ENCODE measurements at regions not wholly inside any gene's neighbourhood (a gene's known extent, or its start where the extent isn't known, plus 50 kb on each side); places are given as distances from the start of the nearest gene placed in this dataset.

DNA sequence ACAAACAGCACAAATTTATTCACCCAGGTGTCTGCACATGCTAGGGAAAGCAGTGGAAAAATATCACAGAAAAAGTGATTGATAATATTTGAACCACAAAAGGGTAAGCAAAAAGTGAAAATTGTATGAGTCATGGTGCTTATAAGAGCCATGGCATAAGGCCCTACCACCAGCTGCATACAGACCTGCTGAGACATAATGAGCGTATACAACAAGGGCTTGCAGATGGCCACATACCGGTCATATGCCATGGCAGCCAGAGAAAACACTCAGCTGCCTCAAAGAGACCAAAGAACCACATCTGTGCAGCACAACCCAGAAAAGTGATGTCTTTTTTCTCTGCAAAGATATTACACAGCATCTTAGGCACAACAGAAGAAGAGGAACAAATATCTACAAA, 71.4 kb upstream of the OR9G4 start:
- TF ChIP-seq PPARA (CRISPR knock-in tag; IDR thresholded peaks at IDR 0.05; ENCODE audit: borderline replicate concordance) (no peak), ESRRG (CRISPR knock-in tag; IDR thresholded peaks at IDR 0.05) (no peak), CSDC2 (CRISPR knock-in tag; IDR thresholded peaks at IDR 0.05) (no peak), ZNF70 (CRISPR knock-in tag; IDR thresholded peaks at IDR 0.05) (no peak), CSRNP3 (CRISPR knock-in tag; IDR thresholded peaks at IDR 0.05) (no peak), ISL1 (CRISPR knock-in tag; IDR thresholded peaks at IDR 0.05) (no peak)
- ATAC-seq = no peak

- ATAC-seq = no peak
- no peak for TF ChIP-seq PPARA (CRISPR knock-in tag; IDR thresholded peaks at IDR 0.05; ENCODE audit: borderline replicate concordance)
- no peak for TF ChIP-seq GLIS3 (CRISPR knock-in tag; IDR thresholded peaks at IDR 0.05)
- TF ChIP-seq ZNF8 (CRISPR knock-in tag; IDR thresholded peaks at IDR 0.05) = no peak
- TF ChIP-seq ZNF565 (CRISPR knock-in tag; conservative IDR thresholded peaks at IDR 0.05; ENCODE audit: low read depth) = no peak
- no peak for TF ChIP-seq ARNTL (CRISPR knock-in tag; IDR thresholded peaks at IDR 0.05; ENCODE audit: borderline replicate concordance, low read depth)
- no peak for TF ChIP-seq TCF4 (CRISPR knock-in tag; IDR thresholded peaks at IDR 0.05; ENCODE audit: borderline replicate concordance)
Measured at GRCh38 chr11:56817661-56818060, 69.2 kb upstream of the OR9G4 start.

GRCh38 chr11:56816259-56816658, 67.8 kb upstream of the OR9G4 start:
- ATAC-seq = no peak

More at GRCh38 chr11:56816259-56816658, 67.8 kb upstream of the OR9G4 start:
- TF ChIP-seq ISL1 (CRISPR knock-in tag; IDR thresholded peaks at IDR 0.05) (no peak), ZNF565 (CRISPR knock-in tag; conservative IDR thresholded peaks at IDR 0.05; ENCODE audit: low read depth) (no peak), SNAI2 (CRISPR knock-in tag; IDR thresholded peaks at IDR 0.05) (no peak), TOX (CRISPR knock-in tag; IDR thresholded peaks at IDR 0.05; ENCODE audit: borderline replicate concordance) (no peak), ZNF8 (CRISPR knock-in tag; IDR thresholded peaks at IDR 0.05) (no peak), CSRNP3 (CRISPR knock-in tag; IDR thresholded peaks at IDR 0.05) (no peak), BACH2 (CRISPR knock-in tag; IDR thresholded peaks at IDR 0.05; ENCODE audit: borderline replicate concordance) (no peak), TCF4 (CRISPR knock-in tag; IDR thresholded peaks at IDR 0.05; ENCODE audit: borderline replicate concordance) (no peak), CSDC2 (CRISPR knock-in tag; IDR thresholded peaks at IDR 0.05) (no peak), POU6F1 (CRISPR knock-in tag; IDR thresholded peaks at IDR 0.05; ENCODE audit: borderline replicate concordance, low read depth) (no peak), OSR1 (CRISPR knock-in tag; IDR thresholded peaks at IDR 0.05) (no peak), ZNF70 (CRISPR knock-in tag; IDR thresholded peaks at IDR 0.05) (no peak), PPARA (CRISPR knock-in tag; IDR thresholded peaks at IDR 0.05; ENCODE audit: borderline replicate concordance) (no peak), ESRRG (CRISPR knock-in tag; IDR thresholded peaks at IDR 0.05) (no peak), GLIS3 (CRISPR knock-in tag; IDR thresholded peaks at IDR 0.05) (no peak)
- TF ChIP-seq, protein P1, sequence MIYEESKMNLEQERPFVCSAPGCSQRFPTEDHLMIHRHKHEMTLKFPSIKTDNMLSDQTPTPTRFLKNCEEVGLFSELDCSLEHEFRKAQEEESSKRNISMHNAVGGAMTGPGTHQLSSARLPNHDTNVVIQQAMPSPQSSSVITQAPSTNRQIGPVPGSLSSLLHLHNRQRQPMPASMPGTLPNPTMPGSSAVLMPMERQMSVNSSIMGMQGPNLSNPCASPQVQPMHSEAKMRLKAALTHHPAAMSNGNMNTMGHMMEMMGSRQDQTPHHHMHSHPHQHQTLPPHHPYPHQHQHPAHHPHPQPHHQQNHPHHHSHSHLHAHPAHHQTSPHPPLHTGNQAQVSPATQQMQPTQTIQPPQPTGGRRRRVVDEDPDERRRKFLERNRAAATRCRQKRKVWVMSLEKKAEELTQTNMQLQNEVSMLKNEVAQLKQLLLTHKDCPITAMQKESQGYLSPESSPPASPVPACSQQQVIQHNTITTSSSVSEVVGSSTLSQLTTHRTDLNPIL (CRISPR knock-in tag; IDR thresholded peaks at IDR 0.05; ENCODE audit: low read depth) = no peak
- TF ChIP-seq, protein P2, sequence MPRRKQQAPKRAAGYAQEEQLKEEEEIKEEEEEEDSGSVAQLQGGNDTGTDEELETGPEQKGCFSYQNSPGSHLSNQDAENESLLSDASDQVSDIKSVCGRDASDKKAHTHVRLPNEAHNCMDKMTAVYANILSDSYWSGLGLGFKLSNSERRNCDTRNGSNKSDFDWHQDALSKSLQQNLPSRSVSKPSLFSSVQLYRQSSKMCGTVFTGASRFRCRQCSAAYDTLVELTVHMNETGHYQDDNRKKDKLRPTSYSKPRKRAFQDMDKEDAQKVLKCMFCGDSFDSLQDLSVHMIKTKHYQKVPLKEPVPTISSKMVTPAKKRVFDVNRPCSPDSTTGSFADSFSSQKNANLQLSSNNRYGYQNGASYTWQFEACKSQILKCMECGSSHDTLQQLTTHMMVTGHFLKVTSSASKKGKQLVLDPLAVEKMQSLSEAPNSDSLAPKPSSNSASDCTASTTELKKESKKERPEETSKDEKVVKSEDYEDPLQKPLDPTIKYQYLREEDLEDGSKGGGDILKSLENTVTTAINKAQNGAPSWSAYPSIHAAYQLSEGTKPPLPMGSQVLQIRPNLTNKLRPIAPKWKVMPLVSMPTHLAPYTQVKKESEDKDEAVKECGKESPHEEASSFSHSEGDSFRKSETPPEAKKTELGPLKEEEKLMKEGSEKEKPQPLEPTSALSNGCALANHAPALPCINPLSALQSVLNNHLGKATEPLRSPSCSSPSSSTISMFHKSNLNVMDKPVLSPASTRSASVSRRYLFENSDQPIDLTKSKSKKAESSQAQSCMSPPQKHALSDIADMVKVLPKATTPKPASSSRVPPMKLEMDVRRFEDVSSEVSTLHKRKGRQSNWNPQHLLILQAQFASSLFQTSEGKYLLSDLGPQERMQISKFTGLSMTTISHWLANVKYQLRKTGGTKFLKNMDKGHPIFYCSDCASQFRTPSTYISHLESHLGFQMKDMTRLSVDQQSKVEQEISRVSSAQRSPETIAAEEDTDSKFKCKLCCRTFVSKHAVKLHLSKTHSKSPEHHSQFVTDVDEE (CRISPR knock-in tag; IDR thresholded peaks at IDR 0.05) = no peak
